ENCODE measurements at regions not wholly inside any gene's neighbourhood (a gene's known extent, or its start where the extent isn't known, plus 50 kb on each side); places are given as distances from the start of the nearest gene placed in this dataset.

DNA sequence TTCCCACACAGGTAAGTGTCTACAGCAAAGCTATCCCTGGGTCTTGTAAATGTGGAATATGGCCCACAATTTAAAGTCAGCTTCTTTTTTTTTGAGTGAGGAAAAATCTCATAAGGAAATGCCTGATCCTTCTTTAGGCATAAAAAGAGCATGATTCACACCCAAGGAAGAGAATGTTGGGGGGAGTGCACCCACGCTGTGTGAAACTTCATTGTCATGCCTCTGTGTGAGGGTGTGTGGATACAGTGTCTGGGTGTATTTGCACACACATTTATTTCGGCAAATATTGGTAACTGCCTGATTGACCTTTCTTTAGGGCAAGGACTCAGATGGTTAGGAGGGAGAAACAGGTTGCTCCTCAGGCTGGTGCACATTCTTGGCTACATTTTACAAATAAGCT is 196.8 kb upstream of the STXBP6 start:
- TF ChIP-seq, protein P1, sequence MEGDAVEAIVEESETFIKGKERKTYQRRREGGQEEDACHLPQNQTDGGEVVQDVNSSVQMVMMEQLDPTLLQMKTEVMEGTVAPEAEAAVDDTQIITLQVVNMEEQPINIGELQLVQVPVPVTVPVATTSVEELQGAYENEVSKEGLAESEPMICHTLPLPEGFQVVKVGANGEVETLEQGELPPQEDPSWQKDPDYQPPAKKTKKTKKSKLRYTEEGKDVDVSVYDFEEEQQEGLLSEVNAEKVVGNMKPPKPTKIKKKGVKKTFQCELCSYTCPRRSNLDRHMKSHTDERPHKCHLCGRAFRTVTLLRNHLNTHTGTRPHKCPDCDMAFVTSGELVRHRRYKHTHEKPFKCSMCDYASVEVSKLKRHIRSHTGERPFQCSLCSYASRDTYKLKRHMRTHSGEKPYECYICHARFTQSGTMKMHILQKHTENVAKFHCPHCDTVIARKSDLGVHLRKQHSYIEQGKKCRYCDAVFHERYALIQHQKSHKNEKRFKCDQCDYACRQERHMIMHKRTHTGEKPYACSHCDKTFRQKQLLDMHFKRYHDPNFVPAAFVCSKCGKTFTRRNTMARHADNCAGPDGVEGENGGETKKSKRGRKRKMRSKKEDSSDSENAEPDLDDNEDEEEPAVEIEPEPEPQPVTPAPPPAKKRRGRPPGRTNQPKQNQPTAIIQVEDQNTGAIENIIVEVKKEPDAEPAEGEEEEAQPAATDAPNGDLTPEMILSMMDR (IDR thresholded peaks at IDR 0.05), result no peak
- TF ChIP-seq EP300 (IDR thresholded peaks at IDR 0.05), result no peak
- TF ChIP-seq POLR2AphosphoS5 (IDR thresholded peaks at IDR 0.05), result no peak
